SK-N-SH treated with all-trans-retinoic acid at 6 μM for 48 hours (cell line): ENCODE measurements at regions not wholly inside any gene's neighbourhood (a gene's known extent, or its start where the extent isn't known, plus 50 kb on each side); places are given as distances from the start of the nearest gene placed in this dataset.

Source experiments
- ATAC-seq: fragments of 200-7000 bp; cut with Tn5 transposase; 3 replicates; pipeline ENCODE4 v1.9.1; 2020; ENCODE audit warnings: mild to moderate bottlenecking, moderate library complexity
- ARNTL ChIP-seq: fragments of 450-650 bp; formaldehyde crosslinking; IDR thresholded peaks from 2 replicates; pipeline ENCODE4 v1.5.0; 2020; ENCODE audit warnings: low read depth, mild to moderate bottlenecking, moderate library complexity, borderline replicate concordance
- BACH2 ChIP-seq: fragments of 250-450 bp; sonication (Bioruptor Pico); IDR thresholded peaks from 2 replicates; pipeline ENCODE4 v1.9.0; 2021; ENCODE audit warnings: mild to moderate bottlenecking, borderline replicate concordance
- CSDC2 ChIP-seq: fragments of 250-450 bp; sonication (Bioruptor Pico); IDR thresholded peaks from 2 replicates; pipeline ENCODE4 v1.5.0; 2020; ENCODE audit warnings: mild to moderate bottlenecking, moderate library complexity
- GLIS3 ChIP-seq: fragments of 250-450 bp; sonication (Bioruptor Pico); IDR thresholded peaks from 2 replicates; pipeline ENCODE4 v1.5.0; 2020; ENCODE audit warnings: mild to moderate bottlenecking, moderate library complexity
- ISL1 ChIP-seq: fragments of 250-450 bp; sonication (Bioruptor Pico); IDR thresholded peaks from 2 replicates; pipeline ENCODE4 v2.1.2; 2022; ENCODE audit warnings: mild to moderate bottlenecking, moderate library complexity
- OSR1 ChIP-seq: fragments of 250-450 bp; sonication (Bioruptor Pico); IDR thresholded peaks from 2 replicates; pipeline ENCODE4 v1.8.0; 2022; ENCODE audit warnings: moderate library complexity, mild to moderate bottlenecking, inconsistent platforms
- PPARA ChIP-seq: fragments of 250-450 bp; sonication (Bioruptor Pico); IDR thresholded peaks from 2 replicates; pipeline ENCODE4 v1.5.0; 2020; ENCODE audit warnings: mild to moderate bottlenecking, borderline replicate concordance
- RARB ChIP-seq: fragments of 250-450 bp; sonication (Bioruptor Pico); IDR thresholded peaks from 2 replicates; pipeline ENCODE4 v1.8.0; 2021; ENCODE audit warnings: mild to moderate bottlenecking, moderate library complexity
- SNAI2 ChIP-seq: fragments of 250-450 bp; sonication (Bioruptor Pico); IDR thresholded peaks from 2 replicates; pipeline ENCODE4 v1.5.0; 2020; ENCODE audit warnings: mild to moderate bottlenecking, moderate library complexity
- TCF4 ChIP-seq: fragments of 250-450 bp; sonication (Bioruptor Pico); IDR thresholded peaks from 2 replicates; pipeline ENCODE4 v1.8.0; 2021; ENCODE audit warnings: mild to moderate bottlenecking, moderate library complexity, borderline replicate concordance
- TOX ChIP-seq: fragments of 250-450 bp; sonication (Bioruptor Pico); IDR thresholded peaks from 2 replicates; pipeline ENCODE4 v1.8.0; 2021; ENCODE audit warnings: mild to moderate bottlenecking, moderate library complexity, borderline replicate concordance
- ZC3H10 ChIP-seq: fragments of 250-450 bp; sonication (Bioruptor Pico); IDR thresholded peaks from 2 replicates; pipeline ENCODE4 v1.5.1; 2021; ENCODE audit warnings: mild to moderate bottlenecking, moderate library complexity
- ZFP3 ChIP-seq: fragments of 250-450 bp; sonication (Bioruptor Pico); IDR thresholded peaks from 2 replicates; pipeline ENCODE4 v1.5.0; 2020; ENCODE audit warnings: mild to moderate bottlenecking, moderate library complexity
- ZFP30 ChIP-seq: fragments of 450-650 bp; formaldehyde crosslinking; IDR thresholded peaks from 2 replicates; pipeline ENCODE4 v1.5.0; 2022; ENCODE audit warnings: mild to moderate bottlenecking, moderate library complexity
- ZNF565 ChIP-seq: fragments of 450-650 bp; formaldehyde crosslinking; conservative IDR thresholded peaks from 2 replicates; pipeline ENCODE4 v1.5.0; 2020; ENCODE audit warnings: low read depth, mild to moderate bottlenecking, moderate library complexity
- ZNF70 ChIP-seq: fragments of 450-650 bp; formaldehyde crosslinking; IDR thresholded peaks from 2 replicates; pipeline ENCODE4 v1.5.0; 2020; ENCODE audit warnings: mild to moderate bottlenecking, moderate library complexity
- ZNF8 ChIP-seq: fragments of 450-650 bp; formaldehyde crosslinking; IDR thresholded peaks from 2 replicates; pipeline ENCODE4 v1.5.0; 2020; ENCODE audit warnings: mild to moderate bottlenecking, moderate library complexity
- TF ChIP-seq, protein P1 (sequence below): fragments of 250-450 bp; sonication (Bioruptor Pico); IDR thresholded peaks from 2 replicates; pipeline ENCODE4 v1.5.1; 2021; ENCODE audit warnings: mild to moderate bottlenecking, moderate library complexity
- TF ChIP-seq, protein P2 (sequence below): fragments of 250-450 bp; sonication (Bioruptor Pico); IDR thresholded peaks from 2 replicates; pipeline ENCODE4 v1.8.0; 2021; ENCODE audit warnings: low read depth, mild to moderate bottlenecking, moderate library complexity, borderline replicate concordance
- TF ChIP-seq, protein P3 (sequence below): fragments of 250-450 bp; sonication (Bioruptor Pico); IDR thresholded peaks from 2 replicates; pipeline ENCODE4 v1.8.0; 2020; ENCODE audit warnings: mild to moderate bottlenecking, moderate library complexity, borderline replicate concordance
- TF ChIP-seq, protein P4 (sequence below): fragments of 250-450 bp; sonication (Bioruptor Pico); IDR thresholded peaks from 2 replicates; pipeline ENCODE4 v1.5.0; 2020; ENCODE audit warnings: mild to moderate bottlenecking, moderate library complexity
- TF ChIP-seq, protein P5 (sequence below): fragments of 250-450 bp; sonication (Bioruptor Pico); IDR thresholded peaks from 2 replicates; pipeline ENCODE4 v1.5.1; 2020; ENCODE audit warnings: low read depth, mild to moderate bottlenecking, moderate library complexity

DNA sequence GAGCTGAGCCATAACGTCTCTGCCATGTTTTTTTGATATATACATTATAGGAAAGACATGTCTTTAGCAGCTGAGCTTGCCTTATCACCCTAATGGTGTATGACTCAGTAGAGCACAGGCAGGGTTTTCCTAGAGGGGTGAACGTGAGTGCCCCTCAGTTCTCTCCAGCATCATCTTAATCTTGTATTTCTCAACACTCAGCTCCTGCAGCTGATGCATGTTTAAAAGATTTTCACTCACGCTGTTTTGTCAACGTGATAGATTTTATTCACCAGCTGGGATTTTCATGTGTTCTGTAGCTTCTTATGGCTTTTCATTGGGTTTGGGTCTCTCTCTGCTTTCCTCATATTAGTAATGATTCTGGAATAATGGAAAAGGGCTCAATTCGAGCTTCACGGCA lies 186.0 kb upstream of the PMFBP1 start:
- no peak for ATAC-seq
- TF ChIP-seq GLIS3 (CRISPR knock-in tag) (no peak), CSDC2 (CRISPR knock-in tag) (no peak), ZC3H10 (CRISPR knock-in tag) (no peak), BACH2 (no peak), ARNTL (CRISPR knock-in tag) (no peak), ZNF70 (CRISPR knock-in tag) (no peak), ZFP3 (CRISPR knock-in tag) (no peak), TCF4 (no peak), OSR1 (CRISPR knock-in tag) (no peak), TOX (CRISPR knock-in tag) (no peak)
- TF ChIP-seq, protein P1, sequence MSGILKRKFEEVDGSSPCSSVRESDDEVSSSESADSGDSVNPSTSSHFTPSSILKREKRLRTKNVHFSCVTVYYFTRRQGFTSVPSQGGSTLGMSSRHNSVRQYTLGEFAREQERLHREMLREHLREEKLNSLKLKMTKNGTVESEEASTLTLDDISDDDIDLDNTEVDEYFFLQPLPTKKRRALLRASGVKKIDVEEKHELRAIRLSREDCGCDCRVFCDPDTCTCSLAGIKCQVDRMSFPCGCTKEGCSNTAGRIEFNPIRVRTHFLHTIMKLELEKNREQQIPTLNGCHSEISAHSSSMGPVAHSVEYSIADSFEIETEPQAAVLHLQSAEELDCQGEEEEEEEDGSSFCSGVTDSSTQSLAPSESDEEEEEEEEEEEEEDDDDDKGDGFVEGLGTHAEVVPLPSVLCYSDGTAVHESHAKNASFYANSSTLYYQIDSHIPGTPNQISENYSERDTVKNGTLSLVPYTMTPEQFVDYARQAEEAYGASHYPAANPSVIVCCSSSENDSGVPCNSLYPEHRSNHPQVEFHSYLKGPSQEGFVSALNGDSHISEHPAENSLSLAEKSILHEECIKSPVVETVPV (CRISPR knock-in tag): no peak
- TF ChIP-seq, protein P2, sequence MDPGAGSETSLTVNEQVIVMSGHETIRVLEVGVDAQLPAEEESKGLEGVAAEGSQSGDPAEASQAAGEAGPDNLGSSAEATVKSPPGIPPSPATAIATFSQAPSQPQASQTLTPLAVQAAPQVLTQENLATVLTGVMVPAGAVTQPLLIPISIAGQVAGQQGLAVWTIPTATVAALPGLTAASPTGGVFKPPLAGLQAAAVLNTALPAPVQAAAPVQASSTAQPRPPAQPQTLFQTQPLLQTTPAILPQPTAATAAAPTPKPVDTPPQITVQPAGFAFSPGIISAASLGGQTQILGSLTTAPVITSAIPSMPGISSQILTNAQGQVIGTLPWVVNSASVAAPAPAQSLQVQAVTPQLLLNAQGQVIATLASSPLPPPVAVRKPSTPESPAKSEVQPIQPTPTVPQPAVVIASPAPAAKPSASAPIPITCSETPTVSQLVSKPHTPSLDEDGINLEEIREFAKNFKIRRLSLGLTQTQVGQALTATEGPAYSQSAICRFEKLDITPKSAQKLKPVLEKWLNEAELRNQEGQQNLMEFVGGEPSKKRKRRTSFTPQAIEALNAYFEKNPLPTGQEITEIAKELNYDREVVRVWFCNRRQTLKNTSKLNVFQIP (CRISPR knock-in tag): no peak
- TF ChIP-seq, all 23 proteins: peak for 0

DNA sequence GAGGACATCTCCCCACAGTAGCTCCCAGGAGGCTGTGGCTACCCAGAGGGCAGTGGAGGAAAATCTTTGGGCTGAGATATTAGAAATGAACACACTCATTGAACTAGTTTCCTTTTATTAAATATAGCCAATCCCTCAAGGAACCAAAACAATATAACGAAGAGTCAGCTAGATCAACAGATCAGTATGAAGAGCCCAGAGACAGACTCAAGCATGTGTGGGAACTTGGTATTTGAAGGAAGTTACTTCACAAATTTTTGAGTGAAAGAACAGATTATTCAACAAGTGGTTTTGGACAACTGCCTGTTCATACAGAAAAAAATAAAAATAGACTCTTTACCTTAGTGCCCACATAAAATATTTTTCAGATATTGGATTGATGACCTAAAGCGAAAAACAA lies 183.6 kb upstream of the PMFBP1 start:
- ATAC-seq: no peak
- TF ChIP-seq RARB (CRISPR knock-in tag) (no peak), ZNF8 (CRISPR knock-in tag) (no peak), ISL1 (CRISPR knock-in tag) (no peak), ZFP30 (CRISPR knock-in tag) (no peak), ARNTL (CRISPR knock-in tag) (no peak), PPARA (CRISPR knock-in tag) (no peak), TOX (CRISPR knock-in tag) (no peak), TCF4 (no peak), GLIS3 (CRISPR knock-in tag) (no peak), ZNF565 (CRISPR knock-in tag) (no peak), ZNF70 (CRISPR knock-in tag) (no peak), SNAI2 (CRISPR knock-in tag) (no peak)
- TF ChIP-seq, protein P2 (CRISPR knock-in tag): no peak
- TF ChIP-seq, protein P3, sequence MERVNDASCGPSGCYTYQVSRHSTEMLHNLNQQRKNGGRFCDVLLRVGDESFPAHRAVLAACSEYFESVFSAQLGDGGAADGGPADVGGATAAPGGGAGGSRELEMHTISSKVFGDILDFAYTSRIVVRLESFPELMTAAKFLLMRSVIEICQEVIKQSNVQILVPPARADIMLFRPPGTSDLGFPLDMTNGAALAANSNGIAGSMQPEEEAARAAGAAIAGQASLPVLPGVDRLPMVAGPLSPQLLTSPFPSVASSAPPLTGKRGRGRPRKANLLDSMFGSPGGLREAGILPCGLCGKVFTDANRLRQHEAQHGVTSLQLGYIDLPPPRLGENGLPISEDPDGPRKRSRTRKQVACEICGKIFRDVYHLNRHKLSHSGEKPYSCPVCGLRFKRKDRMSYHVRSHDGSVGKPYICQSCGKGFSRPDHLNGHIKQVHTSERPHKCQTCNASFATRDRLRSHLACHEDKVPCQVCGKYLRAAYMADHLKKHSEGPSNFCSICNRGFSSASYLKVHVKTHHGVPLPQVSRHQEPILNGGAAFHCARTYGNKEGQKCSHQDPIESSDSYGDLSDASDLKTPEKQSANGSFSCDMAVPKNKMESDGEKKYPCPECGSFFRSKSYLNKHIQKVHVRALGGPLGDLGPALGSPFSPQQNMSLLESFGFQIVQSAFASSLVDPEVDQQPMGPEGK: no peak
- TF ChIP-seq, protein P4, sequence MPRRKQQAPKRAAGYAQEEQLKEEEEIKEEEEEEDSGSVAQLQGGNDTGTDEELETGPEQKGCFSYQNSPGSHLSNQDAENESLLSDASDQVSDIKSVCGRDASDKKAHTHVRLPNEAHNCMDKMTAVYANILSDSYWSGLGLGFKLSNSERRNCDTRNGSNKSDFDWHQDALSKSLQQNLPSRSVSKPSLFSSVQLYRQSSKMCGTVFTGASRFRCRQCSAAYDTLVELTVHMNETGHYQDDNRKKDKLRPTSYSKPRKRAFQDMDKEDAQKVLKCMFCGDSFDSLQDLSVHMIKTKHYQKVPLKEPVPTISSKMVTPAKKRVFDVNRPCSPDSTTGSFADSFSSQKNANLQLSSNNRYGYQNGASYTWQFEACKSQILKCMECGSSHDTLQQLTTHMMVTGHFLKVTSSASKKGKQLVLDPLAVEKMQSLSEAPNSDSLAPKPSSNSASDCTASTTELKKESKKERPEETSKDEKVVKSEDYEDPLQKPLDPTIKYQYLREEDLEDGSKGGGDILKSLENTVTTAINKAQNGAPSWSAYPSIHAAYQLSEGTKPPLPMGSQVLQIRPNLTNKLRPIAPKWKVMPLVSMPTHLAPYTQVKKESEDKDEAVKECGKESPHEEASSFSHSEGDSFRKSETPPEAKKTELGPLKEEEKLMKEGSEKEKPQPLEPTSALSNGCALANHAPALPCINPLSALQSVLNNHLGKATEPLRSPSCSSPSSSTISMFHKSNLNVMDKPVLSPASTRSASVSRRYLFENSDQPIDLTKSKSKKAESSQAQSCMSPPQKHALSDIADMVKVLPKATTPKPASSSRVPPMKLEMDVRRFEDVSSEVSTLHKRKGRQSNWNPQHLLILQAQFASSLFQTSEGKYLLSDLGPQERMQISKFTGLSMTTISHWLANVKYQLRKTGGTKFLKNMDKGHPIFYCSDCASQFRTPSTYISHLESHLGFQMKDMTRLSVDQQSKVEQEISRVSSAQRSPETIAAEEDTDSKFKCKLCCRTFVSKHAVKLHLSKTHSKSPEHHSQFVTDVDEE (CRISPR knock-in tag): no peak
- TF ChIP-seq, protein P5, sequence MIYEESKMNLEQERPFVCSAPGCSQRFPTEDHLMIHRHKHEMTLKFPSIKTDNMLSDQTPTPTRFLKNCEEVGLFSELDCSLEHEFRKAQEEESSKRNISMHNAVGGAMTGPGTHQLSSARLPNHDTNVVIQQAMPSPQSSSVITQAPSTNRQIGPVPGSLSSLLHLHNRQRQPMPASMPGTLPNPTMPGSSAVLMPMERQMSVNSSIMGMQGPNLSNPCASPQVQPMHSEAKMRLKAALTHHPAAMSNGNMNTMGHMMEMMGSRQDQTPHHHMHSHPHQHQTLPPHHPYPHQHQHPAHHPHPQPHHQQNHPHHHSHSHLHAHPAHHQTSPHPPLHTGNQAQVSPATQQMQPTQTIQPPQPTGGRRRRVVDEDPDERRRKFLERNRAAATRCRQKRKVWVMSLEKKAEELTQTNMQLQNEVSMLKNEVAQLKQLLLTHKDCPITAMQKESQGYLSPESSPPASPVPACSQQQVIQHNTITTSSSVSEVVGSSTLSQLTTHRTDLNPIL (CRISPR knock-in tag): no peak
